ENCODE measurements at regions not wholly inside any gene's neighbourhood (a gene's known extent, or its start where the extent isn't known, plus 50 kb on each side); places are given as distances from the start of the nearest gene placed in this dataset.

GRCh38 chr18:38413193-38413592 is 847.6 kb upstream of the CELF4 start:
- Histone ChIP-seq H3K27me3 (ENCODE audit: low read length) (no peaks in the 10 kb centered on the region), H3K27ac (ENCODE audit: low read depth, low read length) (no peak overlapping the region), H4K20me1 (ENCODE audit: low read depth, low read length) (no peaks in the 10 kb centered on the region), H3K9ac (ENCODE audit: low read length) (no peak overlapping the region), H3K79me2 (ENCODE audit: insufficient read depth, low read length) (no peaks in the 10 kb centered on the region), H3F3A (ENCODE audit: insufficient read depth) (no peaks in the 10 kb centered on the region), H3K4me2 (ENCODE audit: low read depth, low read length, poor library complexity, severe bottlenecking) (no peak overlapping the region), H3K4me3 (ENCODE audit: insufficient read depth, low read length, poor library complexity, severe bottlenecking) (no peak overlapping the region), H3K36me3 (ENCODE audit: low read length) (no peaks in the 10 kb centered on the region), H2AFZ (ENCODE audit: low read depth, low read length, severe bottlenecking) (no peak overlapping the region), H3K9me3 (ENCODE audit: insufficient read depth, low read length) (no peaks in the 10 kb centered on the region), H3K9me2 (replicated peaks; ENCODE audit: insufficient read depth, low read length) (no peaks in the 10 kb centered on the region)
- TF ChIP-seq, protein P1, sequence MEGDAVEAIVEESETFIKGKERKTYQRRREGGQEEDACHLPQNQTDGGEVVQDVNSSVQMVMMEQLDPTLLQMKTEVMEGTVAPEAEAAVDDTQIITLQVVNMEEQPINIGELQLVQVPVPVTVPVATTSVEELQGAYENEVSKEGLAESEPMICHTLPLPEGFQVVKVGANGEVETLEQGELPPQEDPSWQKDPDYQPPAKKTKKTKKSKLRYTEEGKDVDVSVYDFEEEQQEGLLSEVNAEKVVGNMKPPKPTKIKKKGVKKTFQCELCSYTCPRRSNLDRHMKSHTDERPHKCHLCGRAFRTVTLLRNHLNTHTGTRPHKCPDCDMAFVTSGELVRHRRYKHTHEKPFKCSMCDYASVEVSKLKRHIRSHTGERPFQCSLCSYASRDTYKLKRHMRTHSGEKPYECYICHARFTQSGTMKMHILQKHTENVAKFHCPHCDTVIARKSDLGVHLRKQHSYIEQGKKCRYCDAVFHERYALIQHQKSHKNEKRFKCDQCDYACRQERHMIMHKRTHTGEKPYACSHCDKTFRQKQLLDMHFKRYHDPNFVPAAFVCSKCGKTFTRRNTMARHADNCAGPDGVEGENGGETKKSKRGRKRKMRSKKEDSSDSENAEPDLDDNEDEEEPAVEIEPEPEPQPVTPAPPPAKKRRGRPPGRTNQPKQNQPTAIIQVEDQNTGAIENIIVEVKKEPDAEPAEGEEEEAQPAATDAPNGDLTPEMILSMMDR (IDR thresholded peaks at IDR 0.05; ENCODE audit: insufficient read depth, low read length, poor library complexity, severe bottlenecking) = no peak
- no peak for TF ChIP-seq EZH2phosphoT487 (conservative IDR thresholded peaks at IDR 0.05; ENCODE audit: low read length)

- Histone ChIP-seq H3K9me3 (ENCODE audit: insufficient read depth, low read length) (no peaks in the 10 kb centered on the region), H3K36me3 (ENCODE audit: low read length) (no peaks in the 10 kb centered on the region), H4K20me1 (ENCODE audit: low read depth, low read length) (no peaks in the 10 kb centered on the region), H2AFZ (ENCODE audit: low read depth, low read length, severe bottlenecking) (no peak overlapping the region), H3K4me3 (ENCODE audit: insufficient read depth, low read length, poor library complexity, severe bottlenecking) (no peak overlapping the region), H3K9me2 (replicated peaks; ENCODE audit: insufficient read depth, low read length) (no peaks in the 10 kb centered on the region), H3K27ac (ENCODE audit: low read depth, low read length) (no peak overlapping the region), H3K4me2 (ENCODE audit: low read depth, low read length, poor library complexity, severe bottlenecking) (no peak overlapping the region), H3K79me2 (ENCODE audit: insufficient read depth, low read length) (no peaks in the 10 kb centered on the region), H3K9ac (ENCODE audit: low read length) (no peak overlapping the region), H3K27me3 (ENCODE audit: low read length) (no peaks in the 10 kb centered on the region), H3F3A (ENCODE audit: insufficient read depth) (no peaks in the 10 kb centered on the region)
- no peak for TF ChIP-seq EZH2phosphoT487 (conservative IDR thresholded peaks at IDR 0.05; ENCODE audit: low read length)
- TF ChIP-seq, protein P1 (IDR thresholded peaks at IDR 0.05; ENCODE audit: insufficient read depth, low read length, poor library complexity, severe bottlenecking) = no peak
Observed at GRCh38 chr18:38406607-38407006, 841.0 kb upstream of the CELF4 start.

DNA sequence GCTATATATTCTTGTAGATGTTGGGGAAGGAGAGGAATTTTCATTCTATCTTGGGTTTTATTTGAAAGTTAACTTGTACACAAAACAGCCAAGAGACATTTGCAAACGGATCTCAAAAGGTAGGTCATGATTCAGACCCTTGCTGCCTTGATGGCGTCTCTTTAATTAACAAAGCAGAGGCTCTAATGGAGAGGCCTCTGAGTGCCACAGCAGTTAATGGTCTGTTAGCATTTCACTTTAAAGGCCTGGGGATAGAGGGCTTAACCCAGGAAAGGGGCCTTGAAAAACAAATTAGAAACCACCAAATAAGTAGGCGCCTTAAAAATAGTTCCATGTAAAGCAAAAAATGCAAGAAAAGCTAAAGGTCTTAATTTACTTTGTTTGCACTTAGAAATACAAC is 836.9 kb upstream of the CELF4 start:
- H3K27me3 ChIP-seq (ENCODE audit: low read length) = no peaks in the 10 kb centered on the region
- TF ChIP-seq, protein P1 (IDR thresholded peaks at IDR 0.05; ENCODE audit: insufficient read depth, low read length, poor library complexity, severe bottlenecking) = no peak
- no peak for TF ChIP-seq EZH2phosphoT487 (conservative IDR thresholded peaks at IDR 0.05; ENCODE audit: low read length)
- H3K9me3 ChIP-seq (ENCODE audit: insufficient read depth, low read length) = no peaks in the 10 kb centered on the region
- no peak overlapping the region for H3K4me2 ChIP-seq (ENCODE audit: low read depth, low read length, poor library complexity, severe bottlenecking)
- no peaks in the 10 kb centered on the region for H4K20me1 ChIP-seq (ENCODE audit: low read depth, low read length)
- H3K9ac ChIP-seq (ENCODE audit: low read length) = no peak overlapping the region
- H3F3A ChIP-seq (ENCODE audit: insufficient read depth) = no peaks in the 10 kb centered on the region
- H2AFZ ChIP-seq (ENCODE audit: low read depth, low read length, severe bottlenecking) = no peak overlapping the region
- no peak overlapping the region for H3K4me3 ChIP-seq (ENCODE audit: insufficient read depth, low read length, poor library complexity, severe bottlenecking)
- no peaks in the 10 kb centered on the region for H3K9me2 ChIP-seq (replicated peaks; ENCODE audit: insufficient read depth, low read length)
- H3K36me3 ChIP-seq (ENCODE audit: low read length) = no peaks in the 10 kb centered on the region
- H3K79me2 ChIP-seq (ENCODE audit: insufficient read depth, low read length) = no peaks in the 10 kb centered on the region
- H3K27ac ChIP-seq (ENCODE audit: low read depth, low read length) = no peak overlapping the region

Data from SU-DHL-6 (cell line).